HG02588 (cell line): ENCODE measurements at regions not wholly inside any gene's neighbourhood (a gene's known extent, or its start where the extent isn't known, plus 50 kb on each side); places are given as distances from the start of the nearest gene placed in this dataset.
A peak's percentile ranks its signal among the peaks of the same experiment; 100 is the strongest.
"Not testable (repeated sequence)": the region's sequence is repeated elsewhere in the genome, so short reads cannot be mapped to it uniquely, and the experiment has no call there.

Source experiments
- ATAC-seq: cut with Tn5 transposase; IDR thresholded peaks from one replicate; pipeline ENCODE4 v1.9.1; 2021; ENCODE audit warnings: mild to moderate bottlenecking, moderate library complexity; ENCODE audit not compliant: unreplicated experiment

DNA sequence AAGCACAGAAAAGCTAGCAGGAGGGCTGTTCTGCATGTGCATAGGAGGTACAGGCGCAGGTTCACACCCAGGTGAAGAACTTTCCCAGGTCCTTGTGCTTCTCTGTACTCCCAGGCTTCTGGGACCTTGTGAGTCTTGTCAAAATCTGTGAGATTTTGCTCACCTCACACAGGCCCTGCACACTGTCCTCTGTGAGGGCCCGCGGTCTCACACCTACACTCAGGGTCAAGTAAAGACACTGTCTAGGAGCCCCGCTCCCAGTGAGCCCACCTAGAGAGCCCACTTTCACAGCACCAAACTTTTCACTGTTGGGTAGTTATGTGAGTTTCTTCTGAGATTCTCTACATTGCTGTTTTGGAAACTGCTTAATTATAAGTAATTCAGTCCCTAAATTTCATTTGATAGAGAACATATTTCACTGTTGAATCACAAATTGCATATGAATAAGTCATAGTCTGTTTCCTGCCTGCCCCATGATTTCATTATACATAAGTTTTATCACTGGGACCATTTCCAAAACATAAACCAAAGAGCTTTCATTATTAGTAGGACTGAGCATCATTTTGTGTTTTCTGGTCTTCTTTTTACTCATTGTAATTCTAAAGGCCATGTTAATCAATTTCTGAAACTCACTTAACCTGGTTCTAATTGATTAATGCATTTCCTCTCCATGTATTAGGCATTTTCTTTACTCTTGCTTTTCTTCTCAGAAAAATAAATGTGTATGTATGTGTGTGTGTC is 234.2 kb upstream of the SPOPL start:
- ATAC-seq, result no peak

DNA sequence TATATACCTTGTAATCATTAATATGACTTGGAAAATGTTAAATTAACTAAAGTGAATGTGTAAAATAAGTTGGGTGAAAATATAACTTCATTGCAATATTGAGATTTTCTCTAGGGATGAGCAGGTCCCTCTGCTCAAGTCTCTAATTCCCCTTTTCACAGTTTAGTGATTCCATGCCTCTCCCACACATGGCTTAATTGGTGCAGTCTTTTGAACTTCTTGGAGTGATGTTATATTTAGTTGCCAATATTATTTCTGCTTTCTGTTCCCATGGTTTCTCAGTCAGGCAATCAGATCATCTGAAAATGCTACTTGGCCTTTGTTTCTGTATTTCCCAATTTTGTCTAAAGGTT is 233.7 kb upstream of the SPOPL start:
- no peak for ATAC-seq

DNA sequence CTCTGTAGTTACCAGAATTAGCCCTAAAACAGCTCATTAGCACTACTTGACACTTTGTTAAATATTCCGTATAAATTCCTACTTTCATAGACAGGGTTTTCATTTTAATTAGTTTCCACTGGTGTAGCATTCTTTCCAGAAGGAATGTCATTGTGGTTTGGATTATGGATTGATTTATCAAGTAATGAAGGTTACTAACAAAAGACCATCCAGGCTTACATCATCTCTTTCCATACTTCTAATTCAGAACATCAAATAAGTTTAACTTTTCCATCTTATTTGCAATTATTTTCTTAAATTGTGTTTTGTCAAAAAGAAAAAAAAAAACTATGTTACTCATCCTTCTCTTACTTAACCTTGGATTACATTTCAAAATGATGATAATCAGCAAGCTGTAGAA is 231.8 kb upstream of the SPOPL start:
- no peak for ATAC-seq

GRCh38 chr2:138271467-138271866 is 230.1 kb upstream of the SPOPL start:
- no peak for ATAC-seq

DNA sequence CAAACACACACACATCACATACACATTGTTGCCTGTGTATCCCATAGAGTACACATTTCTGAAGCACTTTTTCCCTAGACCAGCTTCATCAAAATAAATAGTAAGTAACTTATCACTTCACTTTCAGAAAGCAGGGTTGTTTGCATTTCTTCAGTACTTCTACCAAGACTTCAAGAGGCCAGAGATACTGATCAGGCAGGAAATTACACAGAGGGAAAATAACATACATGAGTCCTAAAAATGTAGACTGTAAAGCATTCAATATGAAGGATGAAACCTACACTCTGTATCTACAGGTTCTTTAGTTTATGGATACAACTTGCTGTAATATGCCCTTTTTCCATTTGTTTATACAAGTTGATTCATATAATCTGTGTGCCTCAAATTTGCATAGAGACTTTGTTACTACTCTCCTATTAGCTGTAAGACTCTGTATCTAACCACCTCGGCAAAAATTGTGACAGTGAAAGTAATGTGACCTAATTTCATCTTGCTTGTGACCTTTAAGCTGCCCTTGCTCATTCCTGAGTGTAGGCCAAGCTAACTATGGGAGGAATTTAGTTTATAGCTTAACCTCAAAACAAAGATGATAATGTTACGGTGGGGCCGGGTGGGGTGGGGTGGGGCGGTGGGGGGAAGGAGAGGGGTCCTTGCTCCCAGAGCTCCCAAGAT is 228.9 kb upstream of the SPOPL start:
- ATAC-seq, result no peak

DNA sequence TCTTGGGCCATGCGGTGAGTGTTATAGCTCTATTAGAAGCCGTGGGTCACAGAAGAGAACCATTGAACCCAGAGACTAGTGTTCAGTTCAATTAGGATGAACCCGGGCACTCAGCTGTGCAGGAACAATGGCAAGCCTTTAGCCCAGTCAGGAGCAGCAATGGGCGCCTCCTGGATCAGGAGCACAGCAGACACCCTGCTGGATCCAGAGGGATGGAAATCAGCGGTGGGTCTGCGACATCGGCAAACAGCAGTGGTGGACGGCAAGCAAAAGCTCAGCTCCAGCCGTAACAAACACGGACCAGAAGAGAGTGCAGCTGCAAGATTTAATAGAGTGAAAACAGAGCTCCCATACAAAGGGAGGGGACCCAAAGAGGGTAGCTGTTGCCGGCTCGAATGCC is 228.3 kb upstream of the SPOPL start:
- ATAC-seq, result not testable (repeated sequence)

GRCh38 chr2:138274421-138275291 is 226.9 kb upstream of the SPOPL start:
- no peak for ATAC-seq

GRCh38 chr2:138275292-138275690 is 226.3 kb upstream of the SPOPL start:
- ATAC-seq, result no peak

GRCh38 chr2:138275881-138276280 is 225.7 kb upstream of the SPOPL start:
- ATAC-seq, result no peak

DNA sequence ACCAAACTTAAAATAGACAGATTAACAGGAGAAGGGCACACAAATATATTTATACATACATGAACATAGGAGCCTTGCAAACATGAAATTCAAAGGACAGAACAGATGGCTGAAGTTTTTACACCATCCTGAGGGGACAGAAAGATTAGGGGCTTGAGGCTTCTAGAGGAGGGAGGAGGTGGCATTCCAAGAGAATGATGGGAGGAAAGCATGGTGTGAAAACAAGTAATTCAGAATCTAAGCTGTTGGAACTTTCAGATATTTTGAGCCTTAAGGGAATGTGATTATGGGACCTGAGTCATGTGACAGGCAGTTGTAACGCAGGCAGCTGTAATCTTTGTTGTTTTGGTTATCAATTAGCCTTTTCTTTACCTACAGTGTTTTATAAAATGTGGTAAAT is 225.2 kb upstream of the SPOPL start:
- no peak for ATAC-seq

GRCh38 chr2:138277062-138277461 is 224.5 kb upstream of the SPOPL start:
- no peak for ATAC-seq

DNA sequence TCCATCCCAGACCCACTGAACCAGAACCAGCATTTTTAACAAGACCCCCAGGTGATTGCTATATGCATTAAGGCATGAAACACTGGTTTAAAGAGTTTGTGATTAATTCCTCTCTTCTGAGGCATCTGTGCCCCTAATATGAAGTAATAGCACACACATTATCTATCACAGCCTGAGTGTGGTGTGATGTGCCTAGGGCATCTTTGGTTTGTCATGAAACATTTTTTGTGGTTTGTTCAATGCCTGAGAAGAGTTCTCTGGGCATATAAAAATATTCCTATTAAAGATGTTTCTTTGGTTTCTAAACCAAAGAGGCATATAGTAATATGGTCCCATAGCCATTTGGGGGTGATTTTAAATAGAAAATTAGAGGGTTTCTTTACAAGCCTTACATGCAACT is 221.7 kb upstream of the SPOPL start:
- ATAC-seq, result no peak

DNA sequence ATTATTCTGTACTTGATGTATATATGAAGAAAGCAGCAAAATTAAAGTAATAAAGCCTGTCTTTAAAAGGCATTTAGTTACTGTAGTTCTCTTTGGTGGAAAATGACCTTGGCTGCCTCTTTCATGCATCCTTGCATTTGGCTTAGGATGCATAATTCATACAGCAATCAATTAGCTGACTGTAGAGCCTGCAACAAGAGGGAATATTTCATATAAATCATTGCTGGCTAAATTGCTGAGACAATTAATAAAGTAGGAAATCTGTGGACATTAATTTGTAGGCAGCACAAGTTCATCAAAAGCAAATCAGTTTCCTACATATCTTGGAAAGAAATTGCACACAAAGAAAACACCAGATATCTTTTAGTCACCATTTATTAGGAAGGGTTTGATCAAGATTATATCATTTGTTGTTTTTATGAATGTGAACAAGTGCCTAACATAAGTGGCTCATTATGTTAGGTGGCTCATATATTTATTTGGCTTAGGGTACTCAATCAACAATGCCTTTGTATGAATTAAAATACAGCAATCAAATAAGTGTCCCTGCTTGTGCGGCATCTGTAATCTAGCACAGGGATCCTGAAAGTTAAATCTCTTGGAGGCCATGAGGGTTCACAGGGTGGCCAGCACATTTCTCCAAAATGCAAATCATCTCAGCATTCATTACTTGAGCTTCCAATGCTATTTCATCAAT is 220.4 kb upstream of the SPOPL start:
- ATAC-seq, result no peak

- no peak for ATAC-seq
Measured at GRCh38 chr2:138282014-138282672, 219.4 kb upstream of the SPOPL start.

GRCh38 chr2:138291805-138292204 is 209.8 kb upstream of the SPOPL start:
- ATAC-seq, result no peak

GRCh38 chr2:138293045-138293444 is 208.5 kb upstream of the SPOPL start:
- ATAC-seq, result no peak

DNA sequence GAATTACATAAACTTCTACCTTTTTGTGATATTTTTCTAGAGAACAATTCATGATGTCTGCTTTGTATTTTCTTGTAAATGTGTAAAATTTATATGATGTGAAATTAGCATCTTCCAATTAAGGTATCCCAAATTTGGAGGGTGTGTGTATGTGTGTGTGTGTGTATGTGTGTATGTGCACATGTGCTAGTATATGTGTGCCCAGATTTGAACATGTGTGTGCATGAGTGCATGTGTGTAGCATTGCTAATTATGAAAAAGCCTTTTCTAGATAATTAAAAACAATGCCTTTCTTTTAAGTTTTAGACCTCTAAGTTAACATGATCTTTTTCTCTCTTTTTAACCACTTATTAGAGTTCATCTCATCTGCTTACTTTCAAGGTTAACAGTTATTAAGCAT is 208.0 kb upstream of the SPOPL start:
- no peak for ATAC-seq

GRCh38 chr2:138294451-138294850 is 207.1 kb upstream of the SPOPL start:
- ATAC-seq, result no peak

DNA sequence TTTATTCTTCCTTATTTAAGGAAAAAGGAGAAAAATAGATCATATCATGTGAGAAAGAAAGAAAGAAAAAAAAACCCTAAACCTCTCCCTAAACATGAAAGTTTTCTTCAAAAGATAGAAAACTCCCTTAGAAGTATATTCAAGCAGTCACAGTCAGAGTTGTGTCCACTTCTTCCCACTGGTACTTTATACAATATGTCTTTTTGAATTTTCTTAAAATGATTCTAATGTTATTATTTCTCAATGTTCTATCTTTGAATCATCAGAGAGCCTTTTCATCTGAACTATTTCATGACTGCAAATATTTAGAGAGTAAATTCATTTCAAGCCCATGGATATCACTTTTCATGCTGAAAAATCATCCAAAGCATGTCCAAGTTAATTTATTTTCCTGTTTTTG is 205.2 kb upstream of the SPOPL start:
- no peak for ATAC-seq

- ATAC-seq, result peak; percentile 71
Measured at GRCh38 chr2:138298120-138298814, 203.3 kb upstream of the SPOPL start.
